ENCODE measurements at regions not wholly inside any gene's neighbourhood (a gene's known extent, or its start where the extent isn't known, plus 50 kb on each side); places are given as distances from the start of the nearest gene placed in this dataset.

- H4K20me1 ChIP-seq (ENCODE audit: insufficient read depth, poor library complexity, severe bottlenecking), result no peaks in the 10 kb centered on the region
- DNase-seq (ENCODE audit: low spot score), result no peak
- H2AFZ ChIP-seq, result no peak overlapping the region
- no peak for TF ChIP-seq EZH2 (IDR thresholded peaks at IDR 0.05; ENCODE audit: borderline replicate concordance)
- TF ChIP-seq, protein P1, sequence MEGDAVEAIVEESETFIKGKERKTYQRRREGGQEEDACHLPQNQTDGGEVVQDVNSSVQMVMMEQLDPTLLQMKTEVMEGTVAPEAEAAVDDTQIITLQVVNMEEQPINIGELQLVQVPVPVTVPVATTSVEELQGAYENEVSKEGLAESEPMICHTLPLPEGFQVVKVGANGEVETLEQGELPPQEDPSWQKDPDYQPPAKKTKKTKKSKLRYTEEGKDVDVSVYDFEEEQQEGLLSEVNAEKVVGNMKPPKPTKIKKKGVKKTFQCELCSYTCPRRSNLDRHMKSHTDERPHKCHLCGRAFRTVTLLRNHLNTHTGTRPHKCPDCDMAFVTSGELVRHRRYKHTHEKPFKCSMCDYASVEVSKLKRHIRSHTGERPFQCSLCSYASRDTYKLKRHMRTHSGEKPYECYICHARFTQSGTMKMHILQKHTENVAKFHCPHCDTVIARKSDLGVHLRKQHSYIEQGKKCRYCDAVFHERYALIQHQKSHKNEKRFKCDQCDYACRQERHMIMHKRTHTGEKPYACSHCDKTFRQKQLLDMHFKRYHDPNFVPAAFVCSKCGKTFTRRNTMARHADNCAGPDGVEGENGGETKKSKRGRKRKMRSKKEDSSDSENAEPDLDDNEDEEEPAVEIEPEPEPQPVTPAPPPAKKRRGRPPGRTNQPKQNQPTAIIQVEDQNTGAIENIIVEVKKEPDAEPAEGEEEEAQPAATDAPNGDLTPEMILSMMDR (IDR thresholded peaks at IDR 0.05; ENCODE audit: poor library complexity), result no peak
- no peak for TF ChIP-seq EZH2phosphoT487 (IDR thresholded peaks at IDR 0.05; ENCODE audit: low read depth, severe bottlenecking, unreplicated experiment)
- no peaks in the 10 kb centered on the region for H3K36me3 ChIP-seq (replicated peaks; ENCODE audit: insufficient read depth, low read depth)
- H3K9me2 ChIP-seq (replicated peaks; ENCODE audit: insufficient read depth), result no peaks in the 10 kb centered on the region
- H3K4me3 ChIP-seq, result no peak overlapping the region
- H3K9me3 ChIP-seq (ENCODE audit: low read depth), result no peaks in the 10 kb centered on the region
- H3K27me3 ChIP-seq, result no peaks in the 10 kb centered on the region
- H3K4me1 ChIP-seq (ENCODE audit: insufficient read depth), result no peaks in the 10 kb centered on the region
- no peak overlapping the region for H3K4me2 ChIP-seq
- H3K79me2 ChIP-seq, result no peaks in the 10 kb centered on the region
- no peak overlapping the region for H3K27ac ChIP-seq
Measured at GRCh38 chr15:29590701-29591100, 231.6 kb downstream of the TJP1 start.

GRCh38 chr15:29589975-29590374 is 232.3 kb downstream of the TJP1 start:
- 96% methylated on average over 4 of the region's 4 CpGs for WGBS (ENCODE audit: low lambda C conversion rate, missing lambda C conversion rate)

GRCh38 chr15:29589416-29589815 is 232.9 kb downstream of the TJP1 start:
- H3K4me3 ChIP-seq, result no peak overlapping the region
- H3K27me3 ChIP-seq, result no peaks in the 10 kb centered on the region
- no peaks in the 10 kb centered on the region for H3K9me2 ChIP-seq (replicated peaks; ENCODE audit: insufficient read depth)
- H2AFZ ChIP-seq, result no peak overlapping the region
- DNase-seq (ENCODE audit: low spot score), result no peak
- H3K9me3 ChIP-seq (ENCODE audit: low read depth), result no peaks in the 10 kb centered on the region
- H3K4me2 ChIP-seq, result peak overlapping the region; percentile 17
- TF ChIP-seq EZH2 (IDR thresholded peaks at IDR 0.05; ENCODE audit: borderline replicate concordance), result no peak
- TF ChIP-seq, protein P1 (IDR thresholded peaks at IDR 0.05; ENCODE audit: poor library complexity), result no peak
- no peak for TF ChIP-seq EZH2phosphoT487 (IDR thresholded peaks at IDR 0.05; ENCODE audit: low read depth, severe bottlenecking, unreplicated experiment)
- no peaks in the 10 kb centered on the region for H4K20me1 ChIP-seq (ENCODE audit: insufficient read depth, poor library complexity, severe bottlenecking)
- H3K27ac ChIP-seq, result no peak overlapping the region
- WGBS (ENCODE audit: low lambda C conversion rate, missing lambda C conversion rate), result 46% methylated on average over 9 of the region's 9 CpGs
- H3K36me3 ChIP-seq (replicated peaks; ENCODE audit: insufficient read depth, low read depth), result no peaks in the 10 kb centered on the region
- no peaks in the 10 kb centered on the region for H3K4me1 ChIP-seq (ENCODE audit: insufficient read depth)
- H3K79me2 ChIP-seq, result no peaks in the 10 kb centered on the region

More at GRCh38 chr15:29589975-29590374, 232.3 kb downstream of the TJP1 start:
- no peak for DNase-seq (ENCODE audit: low spot score)
- Histone ChIP-seq H3K79me2 (no peaks in the 10 kb centered on the region), H4K20me1 (ENCODE audit: insufficient read depth, poor library complexity, severe bottlenecking) (no peaks in the 10 kb centered on the region), H3K4me1 (ENCODE audit: insufficient read depth) (no peaks in the 10 kb centered on the region), H3K9me3 (ENCODE audit: low read depth) (no peaks in the 10 kb centered on the region), H3K9me2 (replicated peaks; ENCODE audit: insufficient read depth) (no peaks in the 10 kb centered on the region), H3K4me2 (no peak overlapping the region), H2AFZ (no peak overlapping the region), H3K27me3 (no peaks in the 10 kb centered on the region), H3K27ac (no peak overlapping the region), H3K4me3 (no peak overlapping the region), H3K36me3 (replicated peaks; ENCODE audit: insufficient read depth, low read depth) (no peaks in the 10 kb centered on the region)
- TF ChIP-seq EZH2phosphoT487 (IDR thresholded peaks at IDR 0.05; ENCODE audit: low read depth, severe bottlenecking, unreplicated experiment) (no peak), EZH2 (IDR thresholded peaks at IDR 0.05; ENCODE audit: borderline replicate concordance) (no peak)
- TF ChIP-seq, protein P1 (IDR thresholded peaks at IDR 0.05; ENCODE audit: poor library complexity), result no peak
